ENCODE measurements at regions not wholly inside any gene's neighbourhood (a gene's known extent, or its start where the extent isn't known, plus 50 kb on each side); places are given as distances from the start of the nearest gene placed in this dataset.

- intact Hi-C loops (cut with DNase I; ENCODE audit: low total_unique reads), result no loop called here
- Histone ChIP-seq H3K4me3 (no peak overlapping the region), H3K27me3 (no peaks in the 10 kb centered on the region), H3K36me3 (no peaks in the 10 kb centered on the region), H3K9me3 (no peaks in the 10 kb centered on the region), H3K27ac (no peak overlapping the region), H3K4me1 (peaks cover 0 to 9% (median 0%) of the 10 kb centered on the region in 4 donors)
- TF ChIP-seq, protein P1, sequence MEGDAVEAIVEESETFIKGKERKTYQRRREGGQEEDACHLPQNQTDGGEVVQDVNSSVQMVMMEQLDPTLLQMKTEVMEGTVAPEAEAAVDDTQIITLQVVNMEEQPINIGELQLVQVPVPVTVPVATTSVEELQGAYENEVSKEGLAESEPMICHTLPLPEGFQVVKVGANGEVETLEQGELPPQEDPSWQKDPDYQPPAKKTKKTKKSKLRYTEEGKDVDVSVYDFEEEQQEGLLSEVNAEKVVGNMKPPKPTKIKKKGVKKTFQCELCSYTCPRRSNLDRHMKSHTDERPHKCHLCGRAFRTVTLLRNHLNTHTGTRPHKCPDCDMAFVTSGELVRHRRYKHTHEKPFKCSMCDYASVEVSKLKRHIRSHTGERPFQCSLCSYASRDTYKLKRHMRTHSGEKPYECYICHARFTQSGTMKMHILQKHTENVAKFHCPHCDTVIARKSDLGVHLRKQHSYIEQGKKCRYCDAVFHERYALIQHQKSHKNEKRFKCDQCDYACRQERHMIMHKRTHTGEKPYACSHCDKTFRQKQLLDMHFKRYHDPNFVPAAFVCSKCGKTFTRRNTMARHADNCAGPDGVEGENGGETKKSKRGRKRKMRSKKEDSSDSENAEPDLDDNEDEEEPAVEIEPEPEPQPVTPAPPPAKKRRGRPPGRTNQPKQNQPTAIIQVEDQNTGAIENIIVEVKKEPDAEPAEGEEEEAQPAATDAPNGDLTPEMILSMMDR (IDR thresholded peaks at IDR 0.05), result no peak
- DNase-seq, result no peak
Observed at GRCh38 chr10:3995302-3996210, 210.5 kb upstream of the KLF6 start.

DNA sequence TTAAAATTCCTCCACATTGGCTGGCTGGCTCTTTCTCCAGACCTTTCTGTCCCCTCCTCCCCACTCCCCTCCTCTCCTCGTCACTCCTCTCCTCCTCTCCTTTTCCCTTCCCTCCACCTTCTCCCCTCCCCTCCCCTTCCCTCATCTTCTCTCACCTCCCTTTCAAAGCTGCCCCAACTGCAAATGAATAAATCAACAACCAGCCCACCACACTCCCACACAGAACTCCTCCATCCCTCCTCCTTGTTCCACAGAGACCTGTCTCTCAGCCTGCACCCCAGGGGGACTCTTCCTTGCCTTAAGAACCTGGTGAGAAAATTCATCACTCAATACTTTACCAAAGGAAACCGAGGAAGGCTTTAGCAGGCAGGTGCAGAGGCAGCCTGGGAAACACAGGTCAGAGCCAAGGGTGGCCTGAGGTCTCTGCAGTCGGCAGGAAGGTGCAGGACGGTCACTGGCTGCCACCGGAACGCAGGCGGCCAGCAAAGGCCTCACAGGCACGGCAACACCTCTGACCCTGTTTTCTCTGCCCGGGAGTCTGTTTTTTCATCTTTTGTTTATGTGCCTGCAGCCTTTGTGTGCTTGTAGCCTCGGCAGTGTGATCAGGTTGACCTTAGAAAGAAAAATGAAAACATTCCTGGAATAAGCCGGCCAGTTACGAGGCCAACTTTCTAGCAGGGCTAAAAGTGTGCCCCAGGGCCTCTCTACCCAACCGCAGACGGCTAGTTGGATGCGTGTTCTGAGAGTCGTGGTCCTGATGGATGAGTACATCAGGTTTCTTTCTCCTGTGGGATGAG lies 207.6 kb upstream of the KLF6 start:
- H3K36me3 ChIP-seq, result no peaks in the 10 kb centered on the region
- no peak overlapping the region for H3K27ac ChIP-seq
- H3K4me1 ChIP-seq, result peaks cover 0 to 9% (median 0%) of the 10 kb centered on the region in 4 donors
- TF ChIP-seq, protein P1 (IDR thresholded peaks at IDR 0.05), result no peak
- H3K4me3 ChIP-seq, result no peak overlapping the region
- H3K27me3 ChIP-seq, result no peaks in the 10 kb centered on the region
- intact Hi-C loops (cut with DNase I; ENCODE audit: low total_unique reads), result no loop called here
- no peaks in the 10 kb centered on the region for H3K9me3 ChIP-seq
- DNase-seq, result no peak

- H3K9me3 ChIP-seq, result no peaks in the 10 kb centered on the region
- intact Hi-C loops (cut with DNase I; ENCODE audit: low total_unique reads), result no loop called here
- H3K36me3 ChIP-seq, result no peaks in the 10 kb centered on the region
- no peaks in the 10 kb centered on the region for H3K27me3 ChIP-seq
- H3K4me3 ChIP-seq, result no peak overlapping the region
- TF ChIP-seq, protein P1 (IDR thresholded peaks at IDR 0.05), result no peak
- H3K27ac ChIP-seq, result no peak overlapping the region
- no peak for DNase-seq
- no peaks in the 10 kb centered on the region for H3K4me1 ChIP-seq
Observed at GRCh38 chr10:3990307-3990706, 205.3 kb upstream of the KLF6 start.

DNA sequence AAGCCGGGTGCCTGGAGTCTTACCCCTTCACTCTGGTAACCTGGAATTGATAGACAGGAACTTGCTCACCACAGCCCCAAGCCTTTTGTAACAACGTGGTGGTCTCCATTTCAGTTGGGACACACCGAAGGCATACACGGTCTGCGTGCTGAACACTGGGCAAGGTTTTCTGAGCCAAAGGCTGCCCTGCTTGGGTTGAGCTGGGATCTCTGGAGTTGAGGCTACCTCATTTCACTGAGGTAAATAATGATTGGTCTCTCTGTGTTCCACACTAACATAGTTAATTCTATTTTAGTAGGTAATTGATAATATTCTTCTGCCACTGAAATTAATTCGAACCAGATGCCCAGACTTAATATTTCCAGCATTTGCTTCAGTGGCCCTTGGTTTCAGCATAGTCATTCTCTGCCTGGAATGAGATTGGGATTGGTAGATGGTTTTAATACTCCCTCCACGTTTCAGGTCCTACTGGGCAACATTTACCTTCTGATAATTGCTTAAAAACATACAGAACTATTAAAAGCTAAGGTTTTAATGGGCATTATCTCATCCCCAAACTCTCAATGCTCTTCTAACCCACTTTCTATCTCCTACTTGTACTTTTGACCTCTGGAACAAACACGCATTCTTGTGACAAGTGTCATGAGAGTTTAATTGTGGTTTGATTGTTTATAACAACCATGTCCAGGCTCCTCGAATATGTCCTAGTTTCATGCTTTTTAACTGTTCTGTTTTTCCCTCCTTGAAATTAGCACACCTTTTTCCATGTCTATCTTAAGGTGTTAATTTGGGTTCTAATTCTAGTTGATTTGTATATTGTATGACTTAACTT lies 202.3 kb upstream of the KLF6 start:
- Histone ChIP-seq H3K27ac (no peak overlapping the region), H3K36me3 (no peaks in the 10 kb centered on the region), H3K4me1 (no peaks in the 10 kb centered on the region), H3K27me3 (no peaks in the 10 kb centered on the region), H3K4me3 (no peak overlapping the region), H3K9me3 (peaks cover 0 to 6% (median 0%) of the 10 kb centered on the region in 3 donors)
- TF ChIP-seq, protein P1 (IDR thresholded peaks at IDR 0.05), result no peak
- DNase-seq, result no peak
- intact Hi-C loops (cut with DNase I; ENCODE audit: low total_unique reads), result no loop called here

DNA sequence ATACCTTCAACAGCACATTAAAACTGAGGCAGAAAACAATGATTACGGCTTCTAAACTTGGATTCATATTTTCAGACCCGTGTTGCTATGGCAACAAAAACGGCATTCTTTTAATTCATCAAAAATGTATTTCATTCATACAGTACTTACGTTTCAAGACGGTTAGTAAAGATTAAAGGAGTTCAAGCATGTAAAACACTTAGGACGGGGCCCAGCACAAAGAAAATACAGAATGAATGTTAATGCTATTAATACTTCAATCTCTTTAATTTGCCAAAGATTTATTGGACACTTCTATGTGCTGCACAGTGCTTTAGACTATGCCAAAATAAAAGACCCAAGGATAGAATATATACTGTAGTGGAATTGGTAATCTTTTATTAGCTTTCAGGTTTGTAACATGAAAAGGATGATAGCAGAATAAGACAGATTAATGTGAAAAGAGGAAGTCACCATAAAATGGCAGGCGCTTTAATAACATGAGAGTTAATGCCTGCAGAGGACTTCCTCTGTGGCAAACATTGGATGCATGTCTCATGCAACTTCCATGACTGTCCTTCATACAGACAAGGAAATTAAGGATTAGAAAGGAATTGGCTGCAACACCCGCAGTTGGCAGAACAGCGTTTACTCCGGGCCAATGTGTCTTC lies 201.6 kb upstream of the KLF6 start:
- Histone ChIP-seq H3K4me1 (no peaks in the 10 kb centered on the region), H3K27me3 (no peaks in the 10 kb centered on the region), H3K36me3 (no peaks in the 10 kb centered on the region), H3K9me3 (peaks cover 0 to 6% (median 0%) of the 10 kb centered on the region in 3 donors), H3K27ac (no peak overlapping the region), H3K4me3 (no peak overlapping the region)
- TF ChIP-seq, protein P1 (IDR thresholded peaks at IDR 0.05), result no peak
- DNase-seq, result no peak
- intact Hi-C loops (cut with DNase I; ENCODE audit: low total_unique reads), result no loop called here
